H9 (cell line): ENCODE measurements at regions not wholly inside any gene's neighbourhood (a gene's known extent, or its start where the extent isn't known, plus 50 kb on each side); places are given as distances from the start of the nearest gene placed in this dataset.

Experiments used
- DNase-seq: peaks from one replicate; pipeline ENCODE4 v3.0.0-alpha.2; 2017
- H2AFZ ChIP-seq: one replicate; pipeline ENCODE4 v1.6.1; 2013; ENCODE audit warnings: mild to moderate bottlenecking, low read length, control low read depth, moderate library complexity
- H2AK5ac ChIP-seq: 2 replicates; pipeline ENCODE4 v1.6.1; 2013; ENCODE audit warnings: low read length, control low read depth, mixed read lengths; ENCODE audit not compliant: insufficient read length
- H2BK120ac ChIP-seq: one replicate; pipeline ENCODE4 v1.6.1; 2013; ENCODE audit warnings: low read depth, mild to moderate bottlenecking, low read length, control low read depth, inconsistent platforms; ENCODE audit not compliant: poor library complexity, severe bottlenecking
- H2BK12ac ChIP-seq: 2 replicates; pipeline ENCODE4 v1.6.1; 2013; ENCODE audit warnings: low read length, control low read depth, mixed read lengths, low read depth; ENCODE audit not compliant: insufficient read length
- H2BK15ac ChIP-seq: 2 replicates; pipeline ENCODE4 v1.6.1; 2013; ENCODE audit warnings: low read depth, low read length, control low read depth
- H2BK20ac ChIP-seq: one replicate; pipeline ENCODE4 v1.6.1; 2013; ENCODE audit warnings: low read depth, mild to moderate bottlenecking, low read length, control low read depth, inconsistent platforms; ENCODE audit not compliant: poor library complexity, severe bottlenecking
- H2BK5ac ChIP-seq: 2 replicates; pipeline ENCODE4 v1.6.1; 2013; ENCODE audit warnings: low read length, control low read depth, mixed read lengths; ENCODE audit not compliant: insufficient read length
- H3K14ac ChIP-seq: 2 replicates; pipeline ENCODE4 v1.6.1; 2013; ENCODE audit warnings: low read length, control low read depth; ENCODE audit not compliant: insufficient read depth
- H3K18ac ChIP-seq: 2 replicates; pipeline ENCODE4 v1.6.1; 2013; ENCODE audit warnings: low read depth, mild to moderate bottlenecking, mixed read lengths, low read length, control low read depth; ENCODE audit not compliant: insufficient read length
- H3K23ac ChIP-seq: 2 replicates; pipeline ENCODE4 v1.6.1; 2013; ENCODE audit warnings: low read length, control low read depth, mixed read lengths, low read depth; ENCODE audit not compliant: insufficient read length
- H3K23me2 ChIP-seq: 2 replicates; pipeline ENCODE4 v1.6.1; 2013; ENCODE audit warnings: low read depth, mild to moderate bottlenecking, mixed read lengths, low read length, control low read depth; ENCODE audit not compliant: insufficient read length, poor library complexity, severe bottlenecking
- H3K27ac ChIP-seq: 2 replicates; pipeline ENCODE4 v1.5.1; 2013; ENCODE audit warnings: low read length, control low read depth, mixed read lengths, low read depth; ENCODE audit not compliant: insufficient read length
- H3K27me3 ChIP-seq: 2 replicates; pipeline ENCODE4 v1.6.1; 2013; ENCODE audit warnings: low read length, control low read depth, inconsistent platforms; ENCODE audit not compliant: insufficient read depth
- H3K4ac ChIP-seq: 2 replicates; pipeline ENCODE4 v1.6.1; 2013; ENCODE audit warnings: low read depth, mild to moderate bottlenecking, control low read depth, inconsistent platforms, low read length, moderate library complexity
- H3K4me1 ChIP-seq: 2 replicates; pipeline ENCODE4 v1.6.1; 2013; ENCODE audit warnings: low read length, control low read depth, inconsistent platforms; ENCODE audit not compliant: insufficient read depth
- H3K4me2 ChIP-seq: 2 replicates; pipeline ENCODE4 v1.6.1; 2013; ENCODE audit warnings: low read length, control low read depth, mixed read lengths; ENCODE audit not compliant: insufficient read length, insufficient read depth
- H3K56ac ChIP-seq: 2 replicates; pipeline ENCODE4 v1.6.1; 2013; ENCODE audit warnings: low read depth, mild to moderate bottlenecking, mixed read lengths, low read length, control low read depth; ENCODE audit not compliant: insufficient read length
- H3K79me1 ChIP-seq: 2 replicates; pipeline ENCODE4 v1.6.1; 2013; ENCODE audit warnings: low read depth, mild to moderate bottlenecking, moderate library complexity, low read length, control low read depth, inconsistent platforms; ENCODE audit not compliant: insufficient read depth, poor library complexity, severe bottlenecking
- H3K79me2 ChIP-seq: 2 replicates; pipeline ENCODE4 v1.6.1; 2013; ENCODE audit warnings: low read length, control low read depth, inconsistent platforms; ENCODE audit not compliant: insufficient read depth
- H3K9ac ChIP-seq: 2 replicates; pipeline ENCODE4 v1.6.1; 2013; ENCODE audit warnings: low read length, control low read depth, mixed read lengths; ENCODE audit not compliant: insufficient read length; ENCODE audit errors: extremely low read depth
- H3K9me3 ChIP-seq: one replicate; pipeline ENCODE4 v1.6.1; 2013; ENCODE audit warnings: low read depth, low read length, inconsistent platforms; ENCODE audit not compliant: control insufficient read depth
- H3T11ph ChIP-seq: one replicate; pipeline ENCODE4 v1.6.1; 2013; ENCODE audit warnings: mild to moderate bottlenecking, low read length, control low read depth, inconsistent platforms
- H4K20me1 ChIP-seq: one replicate; pipeline ENCODE4 v1.6.1; 2013; ENCODE audit not compliant: control insufficient read depth, insufficient read length, insufficient read depth
- H4K5ac ChIP-seq: 2 replicates; pipeline ENCODE4 v1.6.1; 2013; ENCODE audit warnings: low read depth, mild to moderate bottlenecking, mixed read lengths, low read length, control low read depth; ENCODE audit not compliant: insufficient read length
- H4K8ac ChIP-seq: replicated peaks from 2 replicates; pipeline ENCODE4 v1.6.1; 2013; ENCODE audit warnings: low read length, control low read depth, mixed read lengths, low read depth; ENCODE audit not compliant: insufficient read length
- H4K91ac ChIP-seq: 2 replicates; pipeline ENCODE4 v1.6.1; 2013; ENCODE audit warnings: low read depth, mild to moderate bottlenecking, moderate library complexity, mixed read lengths, low read length, control low read depth; ENCODE audit not compliant: insufficient read length
- H3K27ac Mint-ChIP-seq, 3 experiments: 2 replicates in 2 of 3; 3 replicates in 1 of 3; pipeline ENCODE4 v1.8.0; 2020 to 2021; ENCODE audit warnings: mixed read lengths in 3 of 3, mild to moderate bottlenecking in 1 of 3, moderate library complexity in 1 of 3
- H3K27me3 Mint-ChIP-seq: 2 replicates; pipeline ENCODE4 v1.8.0; 2021; ENCODE audit warnings: low read depth, mild to moderate bottlenecking, moderate library complexity, mixed read lengths
- H3K36me3 Mint-ChIP-seq, 3 experiments: 2 replicates in 2 of 3; 3 replicates in 1 of 3; pipeline ENCODE4 v1.8.0; 2020 to 2021; ENCODE audit warnings: low read depth in 3 of 3, mixed read lengths in 3 of 3; ENCODE audit not compliant: insufficient read depth in 1 of 3
- H3K4me1 Mint-ChIP-seq, 2 experiments: 2 replicates each; pipeline ENCODE4 v1.8.0; 2020; ENCODE audit warnings: mixed read lengths in 2 of 2
- H3K4me3 Mint-ChIP-seq, 2 experiments: 2 replicates in 1 of 2; 3 replicates in 1 of 2; pipeline ENCODE4 v1.8.0; 2020 to 2021; ENCODE audit warnings: mild to moderate bottlenecking in 2 of 2, mixed read lengths in 2 of 2, moderate library complexity in 1 of 2
- H3K9me3 Mint-ChIP-seq, 2 experiments: 2 replicates in 1 of 2; 3 replicates in 1 of 2; pipeline ENCODE4 v1.8.0; 2020; ENCODE audit warnings: mild to moderate bottlenecking in 2 of 2, mixed read lengths in 2 of 2, moderate library complexity in 1 of 2
- CTCF ChIP-seq: fragments of 200-600 bp; sonication (generic); conservative IDR thresholded peaks from 3 replicates; pipeline ENCODE4 v1.8.0; 2021; ENCODE audit warnings: antibody characterized with exemption, mild to moderate bottlenecking
- WGBS: extraction: QIAGEN DNeasy Blood & Tissue Kit; methylation state at CpG from one replicate; pipeline ENCODE4 v1.1.7; 2013; ENCODE audit warnings: missing lambda C conversion rate, low lambda C conversion rate, mixed read lengths; ENCODE audit not compliant: insufficient read length; ENCODE audit errors: extremely low coverage; 5-methylcytosine and 5-hydroxymethylcytosine counted together

- no peak overlapping the region for H3K27ac ChIP-seq
- no peak overlapping the region for H3K23ac ChIP-seq
- Mint-ChIP-seq H3K4me1 (peaks cover 6 to 10% of the 10 kb centered on the region in 2 experiments), H3K36me3 (no peaks in the 10 kb centered on the region), H3K9me3 (no peaks in the 10 kb centered on the region; a peak in 2 of 5 replicates), H3K27ac (no peak overlapping the region), H3K4me3 (no peak overlapping the region), H3K27me3 (no peaks in the 10 kb centered on the region)
- no peak overlapping the region for H2BK12ac ChIP-seq
- WGBS = no CpG with 5 or more reads among the region's 4 CpGs
- H3K4me2 ChIP-seq = no peak overlapping the region
- H2BK120ac ChIP-seq = no peak overlapping the region
- H2AFZ ChIP-seq = no peak overlapping the region
- H3K9ac ChIP-seq = no peak overlapping the region
- H2AK5ac ChIP-seq = no peak overlapping the region
- no peak overlapping the region for H2BK15ac ChIP-seq
- no peak overlapping the region for H3K4ac ChIP-seq
- H2BK20ac ChIP-seq = no peak overlapping the region
- no peak overlapping the region for H4K91ac ChIP-seq
- no peak for DNase-seq
- H4K20me1 ChIP-seq = no peaks in the 10 kb centered on the region
- no peak overlapping the region for H4K5ac ChIP-seq
- H3K56ac ChIP-seq = no peak overlapping the region
- TF ChIP-seq CTCF = no peak
- no peaks in the 10 kb centered on the region for H3K4me1 ChIP-seq
- no peaks in the 10 kb centered on the region for H3K9me3 ChIP-seq
- no peak overlapping the region for H4K8ac ChIP-seq
- H3K14ac ChIP-seq = no peak overlapping the region
- no peak overlapping the region for H3T11ph ChIP-seq
- H3K23me2 ChIP-seq = no peaks in the 10 kb centered on the region
- no peaks in the 10 kb centered on the region for H3K79me2 ChIP-seq
- no peaks in the 10 kb centered on the region for H3K27me3 ChIP-seq
- no peak overlapping the region for H2BK5ac ChIP-seq
- no peaks in the 10 kb centered on the region for H3K79me1 ChIP-seq
- no peak overlapping the region for H3K18ac ChIP-seq
Observed at GRCh38 chr10:44755481-44755880, 155.7 kb upstream of the TMEM72 start.
